Astrocyte (in vitro differentiated cells and primary cell): ENCODE measurements at regions not wholly inside any gene's neighbourhood (a gene's known extent, or its start where the extent isn't known, plus 50 kb on each side); places are given as distances from the start of the nearest gene placed in this dataset.

Experiments used
- DNase-seq: peaks from one replicate; pipeline ENCODE4 v3.0.0-alpha.2; 2010; ENCODE audit warnings: low read depth
- FAIRE-seq: peaks from 2 replicates; lab custom pipeline; 2011; peaks lifted over from hg19 to GRCh38; lab: Jason Lieb, UNC
- H2AFZ ChIP-seq: 2 replicates; pipeline ENCODE4 v1.6.0; 2012; ENCODE audit warnings: low read depth, low read length, inconsistent platforms
- H3K27ac ChIP-seq: 2 replicates; pipeline ENCODE4 v1.5.1; 2011; ENCODE audit warnings: low read depth, low read length, inconsistent platforms
- H3K27me3 ChIP-seq: 2 replicates; pipeline ENCODE4 v1.6.0; 2011; ENCODE audit warnings: low read length, inconsistent platforms; ENCODE audit not compliant: insufficient read depth
- H3K36me3 ChIP-seq: 2 replicates; pipeline ENCODE4 v1.5.1; 2011; ENCODE audit warnings: low read length, inconsistent platforms; ENCODE audit not compliant: insufficient read depth
- H3K4me1 ChIP-seq: 2 replicates; pipeline ENCODE4 v1.5.1; 2011; ENCODE audit warnings: low read length, inconsistent platforms; ENCODE audit not compliant: insufficient read depth
- H3K4me2 ChIP-seq: 2 replicates; pipeline ENCODE4 v1.6.0; 2012; ENCODE audit warnings: low read length, inconsistent platforms
- H3K4me3 ChIP-seq: 2 replicates; pipeline ENCODE4 v1.5.1; 2011; ENCODE audit warnings: low read depth, mild to moderate bottlenecking, low read length, inconsistent platforms; ENCODE audit not compliant: insufficient read depth
- H3K79me2 ChIP-seq: 2 replicates; pipeline ENCODE4 v1.6.0; 2012; ENCODE audit warnings: mild to moderate bottlenecking, low read length, inconsistent platforms; ENCODE audit not compliant: insufficient read depth
- H3K9ac ChIP-seq: 2 replicates; pipeline ENCODE4 v1.6.0; 2012; ENCODE audit warnings: mild to moderate bottlenecking, low read length, inconsistent platforms
- H3K9me3 ChIP-seq: 2 replicates; pipeline ENCODE4 v1.5.1; 2012; ENCODE audit warnings: low read depth, mild to moderate bottlenecking, low read length, inconsistent platforms; ENCODE audit not compliant: insufficient read depth
- H4K20me1 ChIP-seq: 2 replicates; pipeline ENCODE4 v1.6.0; 2012; ENCODE audit warnings: low read length, inconsistent platforms; ENCODE audit not compliant: insufficient read depth
- H3K27ac Mint-ChIP-seq: one replicate; pipeline ENCODE4 v1.8.0; 2021; ENCODE audit warnings: mild to moderate bottlenecking, mixed read lengths; ENCODE audit not compliant: unreplicated experiment
- H3K27me3 Mint-ChIP-seq: one replicate; pipeline ENCODE4 v1.8.0; 2021; ENCODE audit warnings: low read depth, mixed read lengths; ENCODE audit not compliant: unreplicated experiment
- H3K36me3 Mint-ChIP-seq: one replicate; pipeline ENCODE4 v1.8.0; 2021; ENCODE audit warnings: low read depth, mixed read lengths; ENCODE audit not compliant: unreplicated experiment
- H3K4me1 Mint-ChIP-seq: one replicate; pipeline ENCODE4 v1.8.0; 2021; ENCODE audit warnings: low read depth, mixed read lengths; ENCODE audit not compliant: unreplicated experiment
- H3K4me3 Mint-ChIP-seq: one replicate; pipeline ENCODE4 v1.8.0; 2021; ENCODE audit warnings: mild to moderate bottlenecking, moderate library complexity, mixed read lengths; ENCODE audit not compliant: unreplicated experiment
- H3K9me3 Mint-ChIP-seq: one replicate; pipeline ENCODE4 v1.8.0; 2021; ENCODE audit warnings: mild to moderate bottlenecking, mixed read lengths; ENCODE audit not compliant: unreplicated experiment
- EZH2 ChIP-seq: IDR thresholded peaks from 2 replicates; pipeline ENCODE4 v1.6.1; 2012; ENCODE audit warnings: mild to moderate bottlenecking, low read length, inconsistent platforms; ENCODE audit not compliant: insufficient read depth
- TF ChIP-seq, protein P1 (sequence below): IDR thresholded peaks from 2 replicates; pipeline ENCODE4 v1.5.1; 2011; ENCODE audit warnings: low read depth, mild to moderate bottlenecking, inconsistent platforms, low read length, moderate library complexity; ENCODE audit not compliant: insufficient read depth

- no peaks in the 10 kb centered on the region for H3K36me3 Mint-ChIP-seq
- Histone ChIP-seq H3K27me3 (no peaks in the 10 kb centered on the region), H3K27ac (no peak overlapping the region), H3K36me3 (no peaks in the 10 kb centered on the region), H3K4me1 (no peaks in the 10 kb centered on the region), H4K20me1 (no peaks in the 10 kb centered on the region), H3K79me2 (no peaks in the 10 kb centered on the region), H3K4me3 (no peak overlapping the region), H3K9me3 (no peaks in the 10 kb centered on the region), H2AFZ (no peak overlapping the region), H3K9ac (no peak overlapping the region), H3K4me2 (no peak overlapping the region)
- no peak overlapping the region for H3K27ac Mint-ChIP-seq
- DNase-seq: no peak
- H3K4me3 Mint-ChIP-seq: no peak overlapping the region
- H3K27me3 Mint-ChIP-seq: peaks cover 43% of the 10 kb centered on the region
- no peak for FAIRE-seq
- H3K4me1 Mint-ChIP-seq: no peaks in the 10 kb centered on the region
- H3K9me3 Mint-ChIP-seq: no peaks in the 10 kb centered on the region
- no peak for TF ChIP-seq EZH2
- TF ChIP-seq, protein P1, sequence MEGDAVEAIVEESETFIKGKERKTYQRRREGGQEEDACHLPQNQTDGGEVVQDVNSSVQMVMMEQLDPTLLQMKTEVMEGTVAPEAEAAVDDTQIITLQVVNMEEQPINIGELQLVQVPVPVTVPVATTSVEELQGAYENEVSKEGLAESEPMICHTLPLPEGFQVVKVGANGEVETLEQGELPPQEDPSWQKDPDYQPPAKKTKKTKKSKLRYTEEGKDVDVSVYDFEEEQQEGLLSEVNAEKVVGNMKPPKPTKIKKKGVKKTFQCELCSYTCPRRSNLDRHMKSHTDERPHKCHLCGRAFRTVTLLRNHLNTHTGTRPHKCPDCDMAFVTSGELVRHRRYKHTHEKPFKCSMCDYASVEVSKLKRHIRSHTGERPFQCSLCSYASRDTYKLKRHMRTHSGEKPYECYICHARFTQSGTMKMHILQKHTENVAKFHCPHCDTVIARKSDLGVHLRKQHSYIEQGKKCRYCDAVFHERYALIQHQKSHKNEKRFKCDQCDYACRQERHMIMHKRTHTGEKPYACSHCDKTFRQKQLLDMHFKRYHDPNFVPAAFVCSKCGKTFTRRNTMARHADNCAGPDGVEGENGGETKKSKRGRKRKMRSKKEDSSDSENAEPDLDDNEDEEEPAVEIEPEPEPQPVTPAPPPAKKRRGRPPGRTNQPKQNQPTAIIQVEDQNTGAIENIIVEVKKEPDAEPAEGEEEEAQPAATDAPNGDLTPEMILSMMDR: no peak
These were observed 50.5 kb upstream of the IQSEC1 start for GRCh38 chr3:13123765-13124164.

DNA sequence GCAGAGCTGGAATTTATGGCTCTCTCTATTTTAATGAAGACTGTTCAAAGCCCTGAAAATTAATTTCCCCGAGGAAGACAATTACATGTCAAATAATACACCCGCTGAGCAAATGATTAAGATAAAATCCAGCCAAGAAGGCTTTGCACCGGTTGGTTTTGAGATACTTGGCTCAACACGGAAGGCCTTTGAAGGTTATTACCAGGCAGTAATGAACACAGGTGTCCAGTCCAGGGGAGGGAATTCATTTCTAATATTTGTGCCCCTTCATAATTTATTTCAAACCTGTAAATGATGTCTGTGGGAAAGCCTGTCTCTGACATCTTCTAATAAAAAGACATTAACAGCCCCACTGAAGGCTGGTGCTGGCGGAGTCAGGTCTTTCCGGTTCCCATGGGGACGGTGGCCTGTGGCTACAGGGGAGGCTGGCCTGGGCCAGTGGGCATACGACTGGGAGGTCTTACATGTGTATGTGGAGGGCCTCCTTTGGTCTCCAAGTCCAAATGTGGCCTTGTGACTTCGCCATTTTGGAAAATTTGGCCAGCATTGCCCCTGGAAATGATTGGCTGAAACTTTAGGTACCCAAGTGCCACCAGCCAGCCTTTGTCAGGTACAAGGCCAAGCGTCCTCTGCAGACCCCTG lies 49.9 kb upstream of the IQSEC1 start:
- no peaks in the 10 kb centered on the region for H3K79me2 ChIP-seq
- no peaks in the 10 kb centered on the region for H3K36me3 ChIP-seq
- no peaks in the 10 kb centered on the region for H3K27me3 ChIP-seq
- Mint-ChIP-seq H3K36me3 (peaks cover 2% of the 10 kb centered on the region), H3K9me3 (no peaks in the 10 kb centered on the region), H3K4me1 (no peaks in the 10 kb centered on the region), H3K27me3 (peaks cover 46% of the 10 kb centered on the region), H3K27ac (no peak overlapping the region), H3K4me3 (no peak overlapping the region)
- no peak overlapping the region for H3K27ac ChIP-seq
- H3K4me2 ChIP-seq: no peak overlapping the region
- H3K4me3 ChIP-seq: no peak overlapping the region
- H4K20me1 ChIP-seq: no peaks in the 10 kb centered on the region
- H3K9ac ChIP-seq: no peak overlapping the region
- no peaks in the 10 kb centered on the region for H3K9me3 ChIP-seq
- no peak overlapping the region for H2AFZ ChIP-seq
- no peak for TF ChIP-seq EZH2
- TF ChIP-seq, protein P1: no peak
- DNase-seq (no peak), FAIRE-seq (no peak)
- no peaks in the 10 kb centered on the region for H3K4me1 ChIP-seq
